SKM-1 treated with dmso at 0.1 percent for 144 hours (cell line): ENCODE measurements at regions not wholly inside any gene's neighbourhood (a gene's known extent, or its start where the extent isn't known, plus 50 kb on each side); places are given as distances from the start of the nearest gene placed in this dataset.
A peak's percentile ranks its signal among the peaks of the same experiment; 100 is the strongest.
"Not testable (repeated sequence)": the region's sequence is repeated elsewhere in the genome, so short reads cannot be mapped to it uniquely, and the experiment has no call there.

Experiments
- DNase-seq: peaks from one replicate; lab custom pipeline; 2025; ENCODE audit not compliant: unreplicated experiment; lab: John Stamatoyannopoulos, UW

DNA sequence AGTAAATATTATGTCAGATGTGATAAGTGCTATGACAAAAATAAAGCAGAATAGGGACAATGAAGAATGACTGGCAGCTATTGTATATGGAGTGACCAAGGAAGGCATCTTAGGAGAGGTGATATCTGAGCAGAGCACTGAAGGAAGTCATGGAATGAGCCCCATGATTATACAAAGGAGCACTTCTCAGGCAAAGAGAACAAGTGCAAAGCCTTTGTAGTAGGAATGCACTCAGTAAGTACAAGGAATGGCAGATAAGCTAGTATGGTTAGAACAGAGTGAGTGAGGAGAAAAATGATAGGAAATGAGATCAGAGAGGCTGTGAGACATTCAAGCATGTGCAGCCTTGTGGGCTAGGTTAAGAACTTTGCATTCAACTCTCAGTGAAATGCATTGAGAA, 214.8 kb downstream of the LURAP1L start:
- DNase-seq: no peak

DNA sequence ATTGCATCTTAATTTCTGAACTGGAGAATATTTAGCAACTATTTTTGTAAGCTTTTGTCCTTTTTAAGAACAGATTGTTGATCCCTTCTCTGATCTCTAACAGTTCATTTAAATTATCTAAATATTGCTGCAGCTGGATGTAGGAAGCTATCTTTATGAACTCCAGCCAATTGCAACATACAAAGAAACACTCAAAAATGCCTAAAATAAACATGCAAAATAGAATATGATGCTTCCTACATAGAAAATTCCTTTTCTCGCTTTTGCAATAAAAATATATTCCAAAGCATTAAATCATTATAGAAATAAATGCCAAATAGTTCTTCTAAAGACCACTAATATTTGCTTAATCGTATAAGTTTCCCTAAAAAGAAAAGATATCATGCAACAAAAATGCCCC, 218.6 kb downstream of the LURAP1L start:
- DNase-seq: no peak

DNA sequence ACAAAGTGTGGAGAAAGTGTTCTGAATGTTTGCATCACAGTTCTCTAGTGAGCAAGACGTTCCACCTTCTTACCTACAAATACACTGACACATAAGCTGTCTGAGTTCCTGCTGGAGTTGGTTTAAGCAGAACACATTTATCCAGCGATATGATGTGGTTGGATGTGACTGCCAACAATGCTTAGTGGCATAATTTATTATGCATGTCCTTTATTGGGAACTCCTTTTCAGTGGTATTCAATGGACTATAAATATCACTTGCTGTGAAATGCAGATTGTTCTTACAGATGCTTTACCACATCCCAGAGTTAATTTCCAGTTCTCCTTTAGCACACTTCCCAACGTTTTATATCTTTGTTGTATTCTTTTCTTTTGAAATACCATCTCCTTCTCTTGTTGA, 222.2 kb downstream of the LURAP1L start:
- DNase-seq: no peak

DNA sequence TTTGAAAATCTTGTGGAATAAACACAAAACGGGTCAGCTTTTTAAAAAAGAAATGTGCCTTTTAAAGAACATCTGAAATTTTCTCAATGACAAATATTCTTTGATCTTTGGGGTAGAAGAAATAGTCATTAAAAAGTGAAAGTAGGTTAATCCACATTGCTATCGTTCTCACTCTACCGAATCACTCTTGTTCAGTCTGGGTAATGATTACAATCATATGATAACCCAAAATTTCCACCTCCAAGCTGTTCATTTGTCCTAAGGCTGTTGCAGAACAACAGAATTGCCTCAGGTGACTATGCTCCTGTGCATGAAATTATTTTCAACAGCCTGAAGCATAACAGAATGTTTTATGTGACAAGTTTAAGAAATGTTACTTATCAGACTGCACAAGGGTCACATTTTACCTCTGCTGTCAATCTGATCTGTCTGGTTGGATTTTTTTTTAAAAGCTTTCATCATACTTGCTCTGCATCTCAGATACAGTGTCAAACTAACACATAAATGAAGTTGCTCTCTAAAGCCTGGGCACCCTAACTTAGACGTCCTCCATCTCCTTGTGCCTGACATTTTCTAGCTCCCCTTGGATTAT, 227.3 kb downstream of the LURAP1L start:
- DNase-seq: no peak

DNA sequence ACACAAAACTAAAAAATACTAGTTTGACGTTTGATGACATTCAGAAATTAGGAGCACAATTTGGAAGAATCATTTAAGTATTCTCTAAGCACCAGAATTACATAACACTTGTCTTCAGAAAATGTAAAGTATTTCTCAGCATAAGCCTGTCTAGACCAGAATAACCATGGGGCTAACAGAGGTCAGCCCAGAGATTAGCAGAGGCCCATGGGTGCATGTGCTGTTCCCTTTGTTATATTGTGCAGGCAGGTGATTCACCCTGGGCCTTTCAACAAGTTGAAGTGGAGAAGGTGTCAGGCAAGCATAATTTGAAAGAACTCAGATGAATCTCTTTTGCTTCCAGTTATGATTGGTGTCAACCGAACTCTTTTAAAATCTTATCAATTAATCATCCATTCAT, 227.9 kb downstream of the LURAP1L start:
- no peak for DNase-seq

DNA sequence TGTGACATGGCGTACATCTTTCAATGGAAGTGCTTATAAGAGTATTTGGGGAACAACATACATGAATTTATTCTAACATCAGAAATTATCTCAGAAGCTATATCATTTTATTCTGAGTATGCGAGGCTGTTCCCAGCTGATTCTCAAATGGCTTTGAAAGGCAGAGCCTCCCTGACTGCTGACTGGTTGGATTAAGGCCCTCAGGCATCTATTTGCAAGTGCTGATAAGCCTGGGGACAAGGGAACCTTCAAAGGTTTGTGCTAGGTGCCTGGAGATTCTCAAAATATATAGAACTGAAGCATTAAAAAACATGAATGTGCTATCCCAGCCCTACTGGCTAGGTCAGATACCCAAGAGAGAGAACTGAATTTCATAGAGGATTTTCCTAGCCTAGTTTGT, 235.1 kb downstream of the LURAP1L start:
- no peak for DNase-seq

DNA sequence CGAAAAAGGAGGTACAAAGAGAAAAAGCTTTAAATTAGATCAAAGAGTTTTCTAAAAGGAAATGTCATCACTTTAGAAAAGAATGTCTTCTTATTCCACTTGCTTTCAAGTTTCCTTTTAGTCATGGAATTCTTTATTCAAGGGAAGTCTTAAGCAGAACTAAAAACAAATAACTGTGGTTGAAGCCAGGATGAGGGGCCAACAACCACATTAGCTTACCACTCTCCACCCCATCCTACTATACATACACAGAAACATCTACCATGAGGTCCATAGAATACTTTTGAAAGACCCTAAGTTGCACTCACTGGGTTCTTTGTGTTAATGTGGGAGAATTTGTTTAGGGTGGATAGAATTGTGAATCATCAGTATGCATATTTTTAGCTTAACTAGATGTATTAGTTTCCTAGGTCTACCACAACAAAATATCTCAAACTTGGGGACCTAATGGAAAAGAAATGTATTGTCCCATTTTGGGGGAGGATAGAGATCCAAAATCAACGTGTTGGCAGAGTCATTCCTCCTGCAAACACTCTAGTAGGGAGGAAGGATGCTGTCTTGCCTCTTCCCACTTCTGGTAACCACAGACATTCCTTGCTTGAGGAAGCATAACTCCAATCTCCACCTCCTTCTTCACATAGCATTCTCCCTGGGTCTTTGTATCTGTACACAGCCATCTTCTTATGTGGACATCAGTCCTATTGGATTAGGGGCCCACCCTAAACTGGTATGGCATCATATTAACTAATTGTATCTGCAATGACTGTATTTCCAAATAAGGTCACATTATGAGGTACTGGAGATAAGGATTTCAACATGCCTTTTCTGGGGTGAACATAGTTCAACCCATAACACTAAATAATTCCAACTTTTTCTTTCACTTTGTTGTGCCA, 239.4 kb downstream of the LURAP1L start:
- DNase-seq: no peak

DNA sequence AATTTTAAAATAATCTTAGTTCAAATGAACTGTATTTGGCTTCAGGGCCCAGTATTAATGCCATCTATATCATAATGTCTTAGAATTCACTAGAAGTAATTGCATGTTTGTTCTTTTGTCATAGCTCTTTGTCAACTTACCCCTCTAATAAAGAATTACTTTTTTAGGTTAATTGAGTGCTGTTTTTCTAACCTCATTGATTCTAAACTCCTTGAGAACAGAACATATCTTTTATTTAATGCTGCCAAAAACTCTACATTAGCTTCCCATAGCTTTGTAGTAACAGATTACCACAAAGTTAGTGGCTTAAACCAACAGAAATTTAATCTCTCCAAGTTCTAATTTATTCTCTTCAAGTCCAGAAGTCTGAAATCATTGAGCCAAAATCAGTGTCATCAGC, 242.4 kb downstream of the LURAP1L start:
- no peak for DNase-seq

DNA sequence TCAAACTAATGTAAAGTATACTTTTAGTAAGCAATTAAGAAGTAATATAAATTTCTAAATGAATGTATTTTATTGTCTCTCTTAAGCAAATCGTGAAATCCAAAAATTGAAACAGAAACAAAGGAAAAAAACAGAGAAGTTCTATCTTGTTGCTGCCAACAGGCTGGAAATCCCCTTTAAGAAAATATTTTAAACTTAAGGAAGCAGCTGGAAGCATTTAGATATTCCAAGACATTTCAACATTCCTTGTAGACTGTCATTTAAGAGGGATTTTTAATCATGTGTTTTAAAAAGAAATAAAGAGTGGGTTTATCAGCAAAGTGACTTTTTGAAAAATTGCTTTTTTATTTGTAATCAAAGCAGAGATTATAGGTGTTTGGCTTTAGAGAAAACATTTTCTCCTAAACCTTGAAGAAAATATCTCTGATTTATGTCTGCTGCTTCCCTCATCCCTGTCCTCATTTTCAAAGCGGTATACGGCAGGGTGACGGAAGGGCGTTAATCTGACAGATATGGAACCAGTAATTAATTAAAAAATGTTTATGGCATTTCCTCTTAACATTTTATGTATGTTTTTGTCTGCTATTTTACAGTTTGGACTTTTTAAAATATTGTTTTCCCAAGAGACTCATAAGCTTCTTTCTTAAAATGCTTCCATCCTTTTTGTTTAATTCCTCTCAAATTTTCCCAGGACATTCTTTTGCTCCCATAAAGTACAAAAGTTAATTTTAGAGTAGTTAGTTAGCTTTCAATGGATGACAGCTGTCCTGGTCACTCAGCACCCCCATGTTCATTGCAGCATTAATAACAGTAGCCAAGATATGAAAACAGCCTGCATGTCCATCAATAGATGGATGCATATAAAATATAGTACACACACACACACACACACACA, 245.6 kb downstream of the LURAP1L start:
- DNase-seq: no peak

DNA sequence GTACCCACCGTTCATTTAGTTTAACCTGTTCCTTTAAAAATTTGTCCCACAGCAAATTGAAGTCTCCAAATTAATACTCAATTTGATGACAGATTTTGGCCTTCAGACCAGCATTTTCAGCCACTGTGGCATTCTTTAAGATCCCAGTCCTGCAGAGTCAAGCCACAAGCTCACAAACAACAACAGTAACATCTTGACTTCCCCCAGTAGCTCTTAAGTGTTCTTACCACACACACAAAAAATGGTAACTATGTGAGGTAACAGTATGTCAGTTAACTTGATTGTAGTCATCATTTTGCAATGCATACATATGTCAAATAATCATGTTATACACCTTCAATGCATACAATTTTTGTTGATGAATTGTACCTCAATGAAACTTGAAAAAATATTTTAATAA, 247.9 kb downstream of the LURAP1L start:
- no peak for DNase-seq

DNA sequence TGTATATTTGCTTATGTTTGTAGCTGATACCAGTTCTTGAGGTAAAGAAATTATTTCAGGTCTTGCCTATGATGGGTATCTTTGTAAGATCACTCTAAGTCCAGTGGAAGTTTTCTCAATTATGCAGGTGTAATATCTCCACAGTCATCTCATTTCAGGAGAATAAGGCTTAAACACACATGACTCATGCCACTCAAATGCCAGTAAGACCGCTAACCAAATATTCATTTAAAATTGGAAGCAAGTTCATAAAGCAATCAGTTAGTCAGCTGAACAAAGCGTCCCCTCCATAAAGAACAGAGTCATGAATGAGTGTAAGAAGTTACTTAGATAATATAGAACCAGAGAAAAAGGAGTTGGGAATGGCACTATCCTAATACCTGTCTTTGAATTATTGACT, 248.7 kb downstream of the LURAP1L start:
- DNase-seq: no peak

DNA sequence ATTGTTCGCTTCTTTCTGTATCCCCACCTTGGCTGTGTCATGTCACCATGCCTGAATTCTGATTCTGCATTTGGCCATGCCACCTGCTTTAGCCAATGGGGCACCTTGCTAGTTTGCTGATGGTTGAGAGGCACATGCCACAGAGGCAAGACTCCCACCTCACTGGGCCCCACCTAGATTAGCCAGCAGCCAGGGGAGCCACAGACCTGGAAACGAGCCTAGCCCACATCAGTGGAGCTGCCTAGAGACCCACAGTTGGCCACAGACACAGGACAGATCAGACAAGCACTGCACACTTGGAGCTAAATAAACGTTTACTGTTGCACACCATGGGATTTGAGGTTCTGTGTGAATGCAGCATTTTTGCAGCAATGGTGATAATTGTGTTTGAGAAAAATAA, 252.1 kb downstream of the LURAP1L start:
- no peak for DNase-seq

DNA sequence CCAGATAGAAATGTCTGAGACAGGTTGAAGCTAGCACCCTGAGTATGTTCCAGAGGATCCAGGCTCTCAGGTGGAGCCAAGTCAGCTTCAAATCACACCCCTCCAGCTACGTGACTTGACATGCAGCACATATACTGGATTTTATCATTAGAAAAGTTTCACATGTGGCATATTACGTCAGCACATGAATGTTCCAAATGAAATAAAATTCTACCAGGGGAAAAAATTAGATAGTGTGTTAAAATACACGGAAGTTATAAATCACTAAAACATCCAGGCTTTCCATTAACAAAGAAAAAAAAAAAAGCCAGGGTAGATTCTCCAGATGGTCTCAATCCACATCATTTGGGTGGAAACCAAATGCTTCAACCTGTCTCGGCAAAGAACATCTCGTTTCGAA, 251.6 kb downstream of the MPDZ start:
- no peak for DNase-seq

DNA sequence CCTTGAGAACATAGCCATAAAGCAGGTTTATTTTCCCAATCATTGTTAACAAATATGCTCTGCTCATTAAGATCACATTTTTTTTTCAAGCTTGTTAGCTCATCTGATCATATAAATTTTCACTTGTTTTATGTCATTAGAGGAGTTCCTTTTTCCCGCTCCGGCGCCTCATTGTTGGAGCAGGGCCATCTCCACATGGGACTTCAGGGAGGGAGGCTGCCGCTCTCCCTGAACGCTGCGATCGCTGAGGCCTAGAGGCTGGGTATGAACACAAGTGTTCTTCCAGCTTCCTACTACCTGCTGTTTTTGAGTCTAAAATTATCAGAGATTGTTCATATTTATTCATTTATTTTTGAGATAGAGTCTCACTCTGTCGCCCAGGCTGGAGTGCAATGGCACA, 246.9 kb downstream of the MPDZ start:
- DNase-seq: no peak

DNA sequence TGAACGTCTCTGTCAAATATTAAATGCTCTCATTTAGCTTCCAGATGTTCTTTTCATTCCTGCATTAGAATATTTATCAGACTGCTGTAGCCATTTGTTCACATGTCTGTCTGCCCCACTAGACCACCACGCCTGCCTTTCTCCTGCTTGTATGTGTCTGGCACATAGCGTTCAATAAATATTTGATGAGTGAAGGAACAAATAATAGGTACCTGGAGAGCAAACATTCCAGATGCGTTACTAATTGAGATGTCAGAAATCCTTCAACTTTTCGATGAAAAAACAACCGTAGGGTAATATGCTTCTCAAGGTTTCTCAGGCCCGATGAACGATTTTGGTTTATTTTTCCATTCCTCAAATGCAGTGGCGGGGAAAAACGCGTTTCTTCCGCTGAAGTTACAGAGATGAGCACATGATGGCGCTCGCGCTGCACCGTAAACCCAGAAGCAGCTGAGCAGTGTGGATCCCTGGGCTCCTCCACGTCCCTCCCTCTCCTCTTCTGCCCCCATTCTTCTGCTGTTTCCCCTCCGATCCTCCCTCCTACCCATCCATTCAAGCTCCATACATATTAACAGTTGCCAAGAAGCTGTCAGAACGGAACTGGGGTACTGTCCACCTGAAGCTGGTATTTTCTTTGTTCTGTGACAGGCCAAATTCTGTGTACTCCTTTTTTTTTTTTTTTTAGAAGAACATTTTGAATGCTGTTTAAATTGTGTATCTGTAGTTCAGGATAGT, 245.4 kb downstream of the MPDZ start:
- DNase-seq: peak; percentile 55

DNA sequence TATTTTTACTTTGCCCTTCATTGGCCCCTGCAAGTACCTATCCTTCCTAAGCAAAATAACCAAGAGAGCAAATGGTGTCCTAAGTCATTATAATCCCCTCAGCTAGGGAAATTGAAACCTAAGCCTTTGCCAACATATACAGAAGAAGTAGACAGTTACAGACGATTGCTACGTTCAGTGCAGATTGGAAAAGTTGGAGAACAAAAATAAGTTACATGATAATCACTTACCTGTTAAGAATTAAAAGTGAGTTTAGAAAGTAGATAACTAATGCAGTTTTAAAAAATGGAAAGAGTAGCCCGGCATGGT, 244.8 kb downstream of the MPDZ start:
- DNase-seq: no peak

DNA sequence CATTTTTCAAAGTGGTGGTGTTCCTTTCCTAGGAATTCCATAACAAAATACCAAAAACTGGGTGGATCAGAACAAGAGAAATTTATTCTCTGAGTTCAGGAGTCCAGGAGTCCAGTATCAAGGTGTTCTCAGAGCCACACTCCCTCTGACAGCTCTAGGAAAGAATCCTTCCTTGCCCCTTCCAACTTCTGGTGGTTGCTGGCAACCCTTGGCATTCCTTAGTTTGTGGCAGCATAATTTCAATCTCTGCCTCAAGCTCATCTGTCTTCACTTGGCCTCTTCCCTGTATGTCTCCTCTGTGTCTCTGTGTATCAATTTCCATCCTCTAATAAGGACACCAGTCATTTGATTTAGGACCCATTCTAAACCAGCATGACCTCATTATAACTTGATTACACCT, 243.7 kb downstream of the MPDZ start:
- no peak for DNase-seq

DNA sequence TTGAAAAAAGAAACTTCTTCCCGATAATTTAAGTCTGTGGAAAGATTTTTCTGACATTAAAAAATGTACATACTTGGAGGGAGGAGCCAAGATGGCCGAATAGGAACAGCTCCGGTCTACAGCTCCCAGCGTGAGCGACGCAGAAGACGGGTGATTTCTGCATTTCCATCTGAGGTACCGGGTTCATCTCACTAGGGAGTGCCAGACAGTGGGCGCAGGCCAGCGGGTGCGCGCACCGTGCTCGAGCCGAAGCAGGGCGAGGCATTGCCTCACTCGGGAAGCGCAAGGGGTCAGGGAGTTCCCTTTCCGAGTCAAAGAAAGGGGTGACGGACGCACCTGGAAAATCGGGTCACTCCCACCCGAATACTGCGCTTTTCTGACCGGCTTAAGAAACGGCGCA, 241.7 kb downstream of the MPDZ start:
- DNase-seq: not testable (repeated sequence)

DNA sequence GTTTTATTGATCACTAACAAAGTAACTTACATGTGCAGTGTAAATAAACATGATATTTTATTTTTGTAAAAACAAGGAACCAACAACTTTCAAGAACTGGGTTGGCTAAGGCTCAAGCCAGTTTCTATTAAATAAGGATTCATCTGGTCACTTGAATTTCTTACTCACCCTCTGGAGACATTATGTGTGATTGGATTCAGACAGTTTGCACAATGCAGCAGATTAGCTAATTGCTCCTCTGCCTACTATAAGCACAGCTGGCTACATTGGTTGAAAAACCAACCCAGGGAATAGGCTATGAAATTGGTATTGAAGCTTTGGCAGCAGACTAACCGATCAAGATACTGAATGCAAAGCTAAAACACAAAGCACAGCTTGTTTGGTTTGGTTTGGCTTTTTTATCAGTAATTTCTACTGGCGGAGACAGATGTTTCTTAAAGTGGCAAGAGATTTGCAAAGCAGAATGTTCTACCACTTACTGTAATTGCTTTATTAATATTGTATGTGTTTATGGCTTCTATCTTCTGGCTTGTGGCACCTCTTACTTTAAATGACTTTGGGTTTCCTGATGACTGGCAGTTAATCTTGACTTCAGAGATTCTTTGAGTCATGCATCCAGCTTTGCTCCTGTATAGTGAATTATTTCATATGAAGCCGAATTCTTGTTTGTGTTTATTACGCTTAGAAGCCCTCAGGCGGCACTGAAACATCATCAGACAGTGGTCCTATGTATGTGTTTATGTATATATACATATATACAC, 231.5 kb downstream of the MPDZ start:
- DNase-seq: no peak

DNA sequence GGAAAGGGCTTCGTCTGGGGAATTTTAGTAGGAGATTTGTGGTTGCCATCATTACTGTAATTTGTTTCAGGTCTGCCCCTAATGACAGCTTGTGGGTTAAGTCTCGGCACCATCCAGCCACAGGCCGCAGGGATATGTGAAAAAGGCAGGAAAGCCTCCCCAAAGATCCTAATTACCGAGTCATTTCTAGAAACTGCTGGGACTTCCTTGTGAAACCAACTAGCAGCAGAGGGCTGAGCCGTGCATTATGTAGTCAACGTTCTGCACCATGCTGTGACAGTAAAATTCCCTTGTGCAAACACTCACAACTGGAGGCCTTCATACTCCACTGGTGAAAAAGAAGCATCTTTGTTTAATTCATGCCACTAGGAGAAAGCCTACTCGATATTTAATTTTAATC, 230.3 kb downstream of the MPDZ start:
- no peak for DNase-seq

DNA sequence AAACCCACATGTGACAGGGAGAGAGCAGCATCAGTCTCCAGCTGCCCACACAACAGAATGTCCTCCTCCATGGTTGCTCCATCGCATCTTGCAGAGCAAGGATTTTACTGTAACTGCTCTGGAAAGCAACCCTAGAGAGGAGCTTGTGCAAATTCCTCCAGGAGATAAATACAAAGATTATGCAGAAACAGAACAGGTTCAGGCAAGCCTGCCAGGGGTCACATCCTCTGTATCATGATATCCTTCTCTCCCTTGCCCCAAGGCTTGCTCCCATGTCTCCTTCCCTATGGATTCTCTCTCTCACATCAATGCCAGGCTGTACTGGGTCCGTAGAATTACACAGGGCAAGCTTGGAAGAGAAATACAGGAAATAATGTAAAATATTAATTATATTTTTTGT, 226.0 kb downstream of the MPDZ start:
- no peak for DNase-seq
